Jurkat, Clone E6-1 (cell line): ENCODE measurements at regions not wholly inside any gene's neighbourhood (a gene's known extent, or its start where the extent isn't known, plus 50 kb on each side); places are given as distances from the start of the nearest gene placed in this dataset.
A peak's percentile ranks its signal among the peaks of the same experiment; 100 is the strongest.

Experiments
- DNase-seq: peaks from one replicate; pipeline ENCODE4 v3.0.0-alpha.2; 2011; ENCODE audit warnings: low read depth, low spot score
- H3K4me3 ChIP-seq: 2 replicates; pipeline ENCODE4 v1.5.1; 2011; ENCODE audit warnings: mild to moderate bottlenecking, low read length, control low read depth, moderate library complexity

DNA sequence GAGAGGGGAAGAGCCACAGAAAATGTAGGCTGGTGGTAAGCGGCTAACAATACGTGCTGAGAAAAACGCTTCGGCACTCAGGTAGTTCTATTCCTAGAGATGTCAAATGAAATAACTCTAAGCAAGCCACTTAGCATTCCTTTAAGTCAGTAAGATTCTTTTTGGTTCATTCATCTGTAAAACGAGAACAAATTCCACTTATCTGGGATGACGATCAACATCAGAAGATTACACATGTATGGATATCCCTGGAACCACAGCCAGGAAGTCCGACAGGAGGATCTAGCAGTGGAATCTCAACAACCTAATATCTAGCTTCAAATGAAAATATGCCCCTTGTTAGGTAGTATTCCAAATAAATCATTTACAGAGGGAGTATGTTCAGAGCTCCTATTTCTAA is 74.6 kb upstream of the CDKN3 start:
- DNase-seq: no peak
- no peak overlapping the region for H3K4me3 ChIP-seq

DNA sequence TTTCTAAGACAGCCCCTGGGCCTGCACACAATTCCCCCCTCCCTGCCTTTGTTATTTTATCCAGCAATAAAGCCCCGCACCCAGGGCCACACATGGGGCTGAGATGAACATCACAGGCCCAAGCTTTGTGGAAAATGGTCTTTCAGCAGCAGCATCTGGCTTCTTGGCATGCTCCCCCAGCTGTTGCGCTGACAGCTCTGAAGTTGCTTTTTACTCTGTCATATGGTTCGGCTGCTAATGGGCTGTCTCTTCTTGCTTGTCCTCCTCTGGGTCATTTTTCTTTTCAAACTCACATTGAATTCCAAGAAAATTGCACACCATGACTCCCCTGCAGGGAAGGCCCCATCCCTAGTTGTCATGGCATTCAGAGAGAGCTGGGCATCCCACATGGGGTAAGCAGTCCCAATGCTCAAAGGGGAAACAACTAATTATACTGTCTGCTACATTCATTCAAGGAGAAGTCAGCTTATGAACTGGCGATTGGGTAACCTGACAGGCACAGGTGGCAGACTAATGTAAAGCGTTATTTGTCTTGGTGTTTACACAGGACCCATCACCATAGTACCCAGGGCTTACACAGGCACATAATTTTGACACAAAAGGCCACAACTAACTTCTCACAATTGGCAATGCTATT is 74.0 kb upstream of the CDKN3 start:
- no peak overlapping the region for H3K4me3 ChIP-seq
- DNase-seq: no peak

DNA sequence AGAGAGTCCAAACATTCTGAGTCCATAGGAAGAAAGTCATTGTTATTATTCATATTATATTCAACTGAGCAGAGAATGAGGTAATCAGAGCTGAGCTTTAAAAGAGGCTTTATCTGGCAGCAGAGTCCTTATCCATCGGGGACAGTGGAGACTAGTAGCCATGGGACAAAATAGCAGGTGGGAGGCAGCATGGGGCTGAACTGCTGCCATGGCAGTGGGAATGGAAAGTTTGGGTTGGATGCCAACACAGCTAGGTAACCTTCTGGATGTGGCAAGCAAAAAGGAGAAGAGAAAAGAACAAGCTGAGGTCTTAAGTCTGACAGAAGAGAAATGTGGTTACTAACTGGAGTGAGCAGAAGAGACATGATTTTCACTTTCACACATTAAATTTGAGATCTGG is 71.0 kb upstream of the CDKN3 start:
- DNase-seq: no peak
- no peak overlapping the region for H3K4me3 ChIP-seq

DNA sequence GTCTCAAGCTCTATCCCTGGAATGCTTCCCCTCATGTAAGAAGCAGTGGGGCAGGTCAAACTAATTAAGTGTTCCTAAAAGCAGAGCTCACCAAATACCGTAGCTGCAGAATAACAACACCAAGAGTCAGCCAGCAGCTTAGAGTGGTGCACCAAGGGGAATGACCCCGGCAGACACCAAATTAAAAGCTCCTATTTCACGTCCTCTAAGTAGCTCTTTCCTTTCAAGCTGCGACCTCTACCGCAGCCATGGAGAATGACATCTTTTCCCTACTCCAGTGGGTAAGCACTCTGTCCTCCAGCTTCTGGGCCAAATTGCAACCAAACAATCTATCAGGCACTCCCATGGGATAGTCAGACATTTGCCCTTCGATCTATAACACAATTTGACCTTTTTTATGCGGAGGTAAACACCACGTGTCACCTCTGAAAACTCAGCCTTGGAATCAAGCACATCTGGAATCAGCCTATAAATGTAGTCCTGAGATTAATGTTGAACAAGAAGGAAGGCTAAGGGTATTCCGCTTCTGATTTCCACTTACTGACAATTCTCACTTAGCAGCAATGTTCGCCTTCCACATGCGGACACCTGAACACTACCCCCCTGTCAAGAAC is 67.6 kb upstream of the CDKN3 start:
- H3K4me3 ChIP-seq: no peak overlapping the region
- peak; percentile 34 for DNase-seq

DNA sequence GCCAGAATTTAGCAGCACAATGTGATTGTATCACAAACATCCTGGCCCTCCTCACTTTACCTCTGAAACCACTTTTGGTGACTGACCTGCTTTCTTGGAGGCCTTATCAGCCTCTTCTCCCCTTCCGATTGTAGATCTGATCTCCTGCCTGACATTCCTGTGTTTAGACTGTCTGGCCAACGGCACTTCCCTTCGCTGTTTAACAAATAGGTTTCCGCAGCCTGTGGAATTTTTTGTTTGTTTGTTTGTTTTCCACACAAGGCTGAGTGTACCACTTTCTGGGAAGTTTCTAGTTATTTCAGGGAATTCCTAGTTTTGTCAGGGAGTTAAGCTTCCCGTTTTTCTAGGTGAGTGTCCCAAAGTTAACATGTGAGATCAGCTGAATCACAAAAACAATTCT is 65.9 kb upstream of the CDKN3 start:
- no peak overlapping the region for H3K4me3 ChIP-seq
- DNase-seq: no peak

DNA sequence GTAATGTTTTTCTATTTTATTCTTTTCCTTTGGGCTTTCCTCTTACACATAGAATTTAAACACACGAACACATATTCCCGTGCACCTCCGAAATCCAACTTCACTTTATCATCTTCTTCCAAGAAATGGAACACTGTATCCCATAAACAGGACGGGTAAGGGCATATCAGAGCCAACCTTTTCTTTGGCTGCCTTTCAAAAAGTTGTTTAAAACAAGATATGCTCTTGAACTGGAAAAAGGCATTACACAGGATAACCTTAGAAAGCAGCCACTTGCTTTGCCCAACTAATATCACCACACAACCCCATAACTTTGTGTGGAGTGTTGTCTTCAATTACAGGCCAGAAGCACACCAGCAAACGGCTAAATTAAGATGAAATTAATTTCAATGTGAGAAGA is 65.3 kb upstream of the CDKN3 start:
- no peak overlapping the region for H3K4me3 ChIP-seq
- no peak for DNase-seq

DNA sequence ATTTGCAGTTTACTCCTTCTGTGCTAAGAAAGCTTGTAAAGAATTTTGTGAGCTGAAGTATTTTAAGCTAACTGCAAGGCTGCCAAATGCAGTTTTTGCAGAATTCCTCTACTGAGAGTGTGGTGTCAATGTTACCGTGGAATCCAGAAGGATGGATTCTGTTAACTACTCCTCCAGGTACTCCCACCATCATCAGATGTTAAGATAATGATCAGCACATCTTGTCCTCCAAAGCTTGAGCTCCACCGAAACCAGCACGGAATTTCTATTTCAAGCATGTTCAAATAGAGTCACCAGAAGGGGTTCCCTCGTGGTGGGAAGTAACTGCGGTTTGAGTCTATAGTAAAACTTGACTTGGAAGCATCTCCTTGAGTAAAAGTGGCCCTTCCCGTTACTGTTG is 64.3 kb upstream of the CDKN3 start:
- DNase-seq: no peak
- H3K4me3 ChIP-seq: no peak overlapping the region

DNA sequence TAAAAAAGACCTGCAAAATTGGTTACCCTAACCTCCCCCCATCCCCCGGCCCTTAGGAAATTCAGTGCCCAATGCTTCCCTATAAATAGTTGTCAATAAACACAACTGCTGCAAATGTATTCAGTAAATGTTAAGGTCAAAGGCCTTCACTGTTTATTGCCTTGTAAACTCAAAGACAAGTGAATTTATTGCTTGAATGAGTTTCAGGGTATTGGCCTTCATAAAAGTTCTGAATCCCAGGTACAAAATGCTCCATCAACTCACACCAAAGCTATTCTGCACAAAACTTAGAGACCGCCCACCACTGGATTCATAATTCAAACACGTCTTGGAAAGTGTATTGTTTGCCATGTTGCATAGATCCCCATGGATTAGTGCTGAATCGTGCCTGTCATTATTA is 63.3 kb upstream of the CDKN3 start:
- no peak overlapping the region for H3K4me3 ChIP-seq
- no peak for DNase-seq

DNA sequence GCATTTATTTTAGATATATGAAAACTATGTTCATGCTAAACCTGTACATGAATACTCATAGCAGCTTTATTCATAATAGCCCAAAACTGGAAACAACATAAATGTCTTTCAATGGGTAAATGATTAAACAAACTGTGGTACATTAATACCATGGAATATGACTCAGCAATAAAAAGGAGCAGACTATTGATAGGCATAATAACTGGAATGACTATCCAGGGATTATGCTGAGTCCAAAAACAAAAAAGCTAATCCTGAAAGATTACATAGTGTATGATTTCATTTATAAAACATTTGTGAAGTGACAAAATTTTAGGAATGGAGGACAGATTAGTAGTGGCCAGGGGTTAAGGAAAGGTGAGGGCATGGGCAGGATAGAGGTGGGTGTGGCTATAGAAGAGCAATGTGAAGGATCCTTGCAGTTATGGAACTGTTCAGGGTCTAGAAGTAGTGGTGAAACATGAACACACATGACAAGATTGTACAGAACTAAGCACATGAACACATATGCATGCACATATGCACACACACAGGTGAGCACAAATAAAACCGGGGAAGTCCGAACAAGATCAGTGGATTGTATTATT is 61.1 kb upstream of the CDKN3 start:
- no peak for DNase-seq
- no peak overlapping the region for H3K4me3 ChIP-seq

DNA sequence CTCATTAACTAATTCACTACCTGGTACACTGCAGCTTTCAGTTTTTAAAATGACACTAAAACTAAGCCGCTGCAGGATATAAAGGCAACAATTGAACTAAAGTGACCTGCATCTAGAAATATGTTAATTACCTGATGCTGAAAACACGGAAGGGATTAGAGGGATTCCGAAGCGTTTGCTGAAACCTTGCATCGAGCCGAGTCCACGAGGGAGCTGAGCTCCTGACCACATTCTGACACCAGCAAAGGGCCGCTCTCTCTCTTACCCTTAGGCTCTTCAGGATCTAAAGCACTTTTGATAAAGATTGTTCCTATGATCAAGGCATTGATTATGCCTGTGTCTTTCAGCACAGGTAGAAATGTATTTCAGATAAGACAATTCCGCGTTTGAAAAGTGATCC is 59.5 kb upstream of the CDKN3 start:
- no peak for DNase-seq
- no peak overlapping the region for H3K4me3 ChIP-seq

DNA sequence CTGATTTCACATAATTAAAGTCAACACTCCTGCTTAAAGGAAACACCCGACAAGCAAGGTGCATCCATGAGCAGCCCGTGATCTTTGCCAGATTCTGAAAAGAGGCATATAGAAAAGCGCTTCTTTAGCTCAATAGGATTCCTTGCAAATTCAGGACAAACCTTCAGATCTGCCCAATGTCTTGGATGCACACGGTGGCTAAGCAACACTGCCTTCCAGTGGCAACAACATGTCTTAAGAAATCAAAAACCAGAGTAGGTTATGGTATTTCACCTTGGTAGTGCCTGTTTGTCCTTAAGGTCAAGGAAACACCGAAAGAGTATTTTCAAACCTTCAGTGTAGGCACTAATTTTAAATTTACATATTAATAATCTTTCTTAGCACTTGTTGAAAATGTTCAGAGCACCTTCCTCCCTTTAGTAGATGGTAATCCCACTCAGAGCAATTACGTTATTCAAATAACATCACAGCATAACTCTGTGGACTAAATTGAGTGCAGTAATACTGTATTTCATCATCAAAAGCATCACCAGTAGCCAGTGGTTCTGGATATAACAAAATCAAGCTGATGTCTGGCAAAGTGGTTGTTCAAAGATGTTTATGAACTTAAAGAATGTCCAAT is 58.0 kb upstream of the CDKN3 start:
- H3K4me3 ChIP-seq: no peak overlapping the region
- DNase-seq: no peak

DNA sequence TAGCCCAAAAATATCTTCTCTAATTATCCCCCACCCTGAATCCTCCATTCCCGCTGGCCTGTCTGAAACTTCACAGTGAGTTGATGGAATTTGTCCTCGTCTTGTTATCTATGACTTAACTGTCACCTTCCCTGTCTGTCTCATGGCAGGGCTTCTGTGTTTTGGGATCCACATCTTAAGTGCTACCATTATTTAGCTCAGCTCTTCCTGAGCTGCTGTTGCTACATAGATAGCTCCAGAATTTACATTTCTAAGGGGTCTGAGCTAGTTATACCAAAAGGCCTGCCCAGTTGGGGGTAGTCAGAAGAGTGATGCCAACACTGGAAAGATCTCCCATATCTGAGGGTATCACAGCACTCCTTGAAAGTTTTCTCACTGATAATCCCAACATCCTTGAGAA is 57.0 kb upstream of the CDKN3 start:
- no peak for DNase-seq
- H3K4me3 ChIP-seq: no peak overlapping the region

DNA sequence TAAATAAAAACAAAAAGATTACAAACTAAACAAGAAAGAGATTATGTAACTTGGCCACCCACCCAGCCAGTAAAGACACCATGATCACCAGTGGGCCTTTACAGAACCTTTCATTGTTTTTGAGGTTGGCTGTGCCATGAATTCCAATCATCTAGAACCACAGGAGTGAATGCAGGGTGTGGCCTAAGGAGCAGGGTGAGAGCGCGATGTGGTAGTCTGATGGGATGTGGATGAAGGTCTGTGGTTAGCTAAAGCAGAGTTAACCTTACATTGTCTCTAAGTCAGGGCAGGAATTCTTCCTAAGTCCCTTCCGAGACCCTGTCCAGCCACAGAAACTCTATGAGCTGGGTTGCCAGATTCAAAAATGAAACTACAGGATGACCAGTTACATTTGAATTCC is 54.0 kb upstream of the CDKN3 start:
- DNase-seq: no peak
- no peak overlapping the region for H3K4me3 ChIP-seq

DNA sequence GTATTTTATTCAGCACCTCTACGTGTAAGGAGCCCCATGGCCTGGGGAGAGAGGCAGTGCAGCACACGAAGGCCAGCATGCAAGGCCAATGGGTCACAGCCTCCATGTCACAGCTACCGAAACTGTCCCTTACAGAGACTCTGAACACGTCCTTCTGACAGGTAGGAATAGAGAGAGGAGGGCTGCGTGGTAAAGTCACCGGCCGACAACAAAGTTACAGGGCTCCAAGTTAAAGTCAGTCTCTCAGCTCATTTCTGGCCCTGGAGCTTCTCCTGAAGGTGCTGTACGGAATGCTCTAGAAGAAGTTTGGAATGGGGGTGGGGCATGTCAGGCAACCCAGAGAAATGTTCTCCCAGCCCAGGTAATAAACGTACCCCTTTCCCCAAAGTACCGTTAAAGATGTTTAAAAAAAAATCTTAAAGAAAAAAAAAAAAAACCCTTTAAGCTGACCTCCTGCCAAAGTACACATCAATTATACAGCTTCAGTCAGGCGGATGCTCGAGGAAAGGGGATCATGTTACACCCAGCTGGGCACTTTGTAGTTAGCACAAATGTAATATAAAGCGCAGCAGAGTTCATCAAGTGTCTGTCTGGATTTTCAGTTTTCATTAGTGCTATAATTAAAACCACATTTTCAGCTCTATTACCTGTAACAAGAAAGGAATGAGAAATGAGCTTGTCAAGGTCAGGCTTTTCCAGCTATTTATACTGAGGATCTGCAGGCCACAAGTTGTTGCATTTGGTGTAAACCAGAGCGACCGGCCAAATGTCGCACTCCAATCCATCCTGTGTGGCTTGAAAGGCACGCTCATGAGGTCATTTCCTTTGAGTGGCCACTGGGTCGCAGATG is 53.3 kb upstream of the CDKN3 start:
- DNase-seq: no peak

DNA sequence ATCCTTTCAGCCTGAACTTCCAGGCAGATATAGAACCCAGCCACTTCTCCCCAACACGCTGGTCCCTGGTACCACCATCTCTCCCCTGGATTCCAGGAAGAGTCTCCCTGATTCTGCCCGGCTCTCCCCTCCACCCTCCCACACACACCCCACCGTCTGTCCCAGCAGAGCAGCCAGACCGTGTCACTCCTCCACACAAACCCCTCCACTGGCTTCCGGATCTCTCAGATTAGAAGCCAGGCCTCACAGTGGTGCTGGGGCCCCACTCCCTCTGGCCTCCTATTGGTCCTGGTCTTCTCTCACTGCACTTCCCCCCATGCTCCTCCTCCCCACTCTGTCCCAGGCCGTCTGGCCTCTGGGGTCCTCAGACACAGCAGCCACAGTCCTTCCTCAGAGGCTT is 52.4 kb upstream of the CDKN3 start:
- H3K4me3 ChIP-seq: no peak overlapping the region
- no peak for DNase-seq

More for the DNA sequence above, 53.3 kb upstream of the CDKN3 start:
- H3K4me3 ChIP-seq: no peak overlapping the region

DNA sequence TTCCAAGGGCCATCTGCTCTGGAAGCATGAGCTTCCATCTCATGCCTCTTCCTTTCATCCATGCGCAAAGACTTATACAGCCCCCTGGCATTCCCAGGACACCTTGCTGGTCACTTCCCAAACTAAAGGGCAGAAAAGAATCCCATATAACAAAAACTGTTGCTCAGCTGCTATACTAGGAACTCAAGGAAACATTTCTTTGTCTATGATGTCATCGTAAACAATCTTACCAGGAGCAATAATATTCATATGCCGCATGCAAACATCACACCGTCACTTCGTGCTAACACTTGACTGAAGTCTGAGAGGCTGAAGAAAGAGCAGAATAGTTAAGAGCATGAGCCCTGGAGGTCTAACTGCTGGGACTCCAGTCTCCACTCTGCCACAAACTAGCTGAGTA is 50.5 kb upstream of the CDKN3 start:
- no peak overlapping the region for H3K4me3 ChIP-seq
- no peak for DNase-seq
